ENCODE measurements at regions not wholly inside any gene's neighbourhood (a gene's known extent, or its start where the extent isn't known, plus 50 kb on each side); places are given as distances from the start of the nearest gene placed in this dataset.

- H3K4me3 ChIP-seq (ENCODE audit: control insufficient read depth, low read depth, low read length), result no peak overlapping the region
Observed at GRCh38 chr5:29902859-29903258, 1290.6 kb upstream of the CDH6 start.

GRCh38 chr5:29899583-29899982 is 1293.9 kb upstream of the CDH6 start:
- DNase-seq (ENCODE audit: low read depth), result no peak
- no peak for TF ChIP-seq CTCF (IDR thresholded peaks at IDR 0.05; ENCODE audit: control insufficient read depth, insufficient read depth, low read depth, low read length, missing control alignments)
- no peak overlapping the region for H3K4me3 ChIP-seq (ENCODE audit: control insufficient read depth, low read depth, low read length)

More at GRCh38 chr5:29902859-29903258, 1290.6 kb upstream of the CDH6 start:
- no peak for DNase-seq (ENCODE audit: low read depth)
- TF ChIP-seq CTCF (IDR thresholded peaks at IDR 0.05; ENCODE audit: control insufficient read depth, insufficient read depth, low read depth, low read length, missing control alignments), result no peak

GRCh38 chr5:29897916-29898315 is 1295.6 kb upstream of the CDH6 start:
- no peak for DNase-seq (ENCODE audit: low read depth)
- no peak for TF ChIP-seq CTCF (IDR thresholded peaks at IDR 0.05; ENCODE audit: control insufficient read depth, insufficient read depth, low read depth, low read length, missing control alignments)
- no peak overlapping the region for H3K4me3 ChIP-seq (ENCODE audit: control insufficient read depth, low read depth, low read length)

GRCh38 chr5:29896646-29897045 is 1296.8 kb upstream of the CDH6 start:
- no peak for TF ChIP-seq CTCF (IDR thresholded peaks at IDR 0.05; ENCODE audit: control insufficient read depth, insufficient read depth, low read depth, low read length, missing control alignments)
- DNase-seq (ENCODE audit: low read depth), result no peak
- no peak overlapping the region for H3K4me3 ChIP-seq (ENCODE audit: control insufficient read depth, low read depth, low read length)

DNA sequence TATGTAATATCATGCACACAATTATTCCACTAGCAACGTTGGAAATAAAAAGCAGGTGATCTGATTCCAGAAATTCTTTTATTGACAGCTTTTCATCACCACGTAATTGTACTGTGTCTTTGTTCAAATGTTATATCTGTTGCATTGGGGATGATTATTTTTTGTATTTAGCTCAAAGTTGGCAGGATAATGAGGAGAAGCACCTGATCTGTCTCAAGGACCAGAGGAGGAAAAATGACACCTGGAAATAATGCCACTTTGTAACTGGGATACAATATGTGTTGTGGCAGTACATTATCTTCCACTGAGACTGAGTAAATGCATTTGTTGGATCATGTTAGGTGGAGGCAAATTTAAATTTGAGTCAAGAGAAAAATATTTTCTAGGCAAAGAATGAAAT is 1298.8 kb upstream of the CDH6 start:
- DNase-seq (ENCODE audit: low read depth), result no peak
- H3K4me3 ChIP-seq (ENCODE audit: control insufficient read depth, low read depth, low read length), result no peak overlapping the region
- TF ChIP-seq CTCF (IDR thresholded peaks at IDR 0.05; ENCODE audit: control insufficient read depth, insufficient read depth, low read depth, low read length, missing control alignments), result no peak

GRCh38 chr5:29889051-29889450 is 1304.4 kb upstream of the CDH6 start:
- no peak for DNase-seq (ENCODE audit: low read depth)
- no peak overlapping the region for H3K4me3 ChIP-seq (ENCODE audit: control insufficient read depth, low read depth, low read length)
- TF ChIP-seq CTCF (IDR thresholded peaks at IDR 0.05; ENCODE audit: control insufficient read depth, insufficient read depth, low read depth, low read length, missing control alignments), result no peak

GRCh38 chr5:29885595-29885994 is 1307.9 kb upstream of the CDH6 start:
- no peak for TF ChIP-seq CTCF (IDR thresholded peaks at IDR 0.05; ENCODE audit: control insufficient read depth, insufficient read depth, low read depth, low read length, missing control alignments)
- H3K4me3 ChIP-seq (ENCODE audit: control insufficient read depth, low read depth, low read length), result no peak overlapping the region
- DNase-seq (ENCODE audit: low read depth), result no peak

All from AG09309 (cell line).